GM19372 (cell line): ENCODE measurements at regions not wholly inside any gene's neighbourhood (a gene's known extent, or its start where the extent isn't known, plus 50 kb on each side); places are given as distances from the start of the nearest gene placed in this dataset.

Experiments
- ATAC-seq: cut with Tn5 transposase; IDR thresholded peaks from one replicate; pipeline ENCODE4 v1.9.1; 2021; ENCODE audit warnings: mild to moderate bottlenecking, low read depth, moderate library complexity; ENCODE audit not compliant: unreplicated experiment

DNA sequence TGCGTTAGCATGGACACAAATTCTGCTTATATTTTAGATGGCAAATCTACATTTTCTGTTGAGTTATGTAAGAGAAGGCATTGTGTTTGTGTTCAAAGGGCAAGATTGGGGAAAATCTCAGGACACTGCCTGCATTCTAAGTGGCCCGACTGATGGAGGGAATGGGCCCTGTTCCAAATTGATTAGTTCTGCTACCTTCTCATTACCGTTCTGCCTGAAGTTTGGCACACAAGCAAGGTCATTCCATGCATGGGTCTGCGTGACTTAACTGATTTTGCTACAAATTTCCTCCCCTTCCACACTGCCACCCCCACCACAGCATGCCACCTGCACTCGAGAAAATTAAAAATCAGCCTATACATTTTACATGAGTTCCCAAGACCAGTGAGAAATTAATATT is 409.9 kb downstream of the BRINP1 start:
- no peak for ATAC-seq

- ATAC-seq = no peak
Measured at GRCh38 chr9:118961857-118962256, 407.4 kb downstream of the BRINP1 start.

GRCh38 chr9:118962426-118962825 is 406.8 kb downstream of the BRINP1 start:
- ATAC-seq = no peak

GRCh38 chr9:118963674-118964073 is 405.6 kb downstream of the BRINP1 start:
- ATAC-seq = no peak

DNA sequence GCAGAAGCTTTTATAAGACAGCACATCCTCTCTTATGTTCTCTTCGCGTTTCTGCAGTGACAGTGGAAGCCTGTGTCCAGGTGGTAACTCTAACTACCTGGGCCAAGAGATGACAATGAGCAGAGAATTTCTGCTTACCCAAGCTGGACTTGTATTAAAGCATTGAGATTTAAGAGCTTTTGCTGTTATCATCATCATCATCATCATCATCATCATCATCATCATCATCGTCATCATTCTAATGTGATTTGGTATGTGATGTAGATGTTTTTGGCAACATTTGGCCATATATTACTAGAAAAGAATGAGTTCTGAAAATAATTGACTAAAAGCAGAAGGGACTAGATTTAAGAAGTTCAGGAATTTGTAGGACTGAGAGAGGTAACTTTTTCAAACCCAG is 401.3 kb downstream of the BRINP1 start:
- no peak for ATAC-seq

DNA sequence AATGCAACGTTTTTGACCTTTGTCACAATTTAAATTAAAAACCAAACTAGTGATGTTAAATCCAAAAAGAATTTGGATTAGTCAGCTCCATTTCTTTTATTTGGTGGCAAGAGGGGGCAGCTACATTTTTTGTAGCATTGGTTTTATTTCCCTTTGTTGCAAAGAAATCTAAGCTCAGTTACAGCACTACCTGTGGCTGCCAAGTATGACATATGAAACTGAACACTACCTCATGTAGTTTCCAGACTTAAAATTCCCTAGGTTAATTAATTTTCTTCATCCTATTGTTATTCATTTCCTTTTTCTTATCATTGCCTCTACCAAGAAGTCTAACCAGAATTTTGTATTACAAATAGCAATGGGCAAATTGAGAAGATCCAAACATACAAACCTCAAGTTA is 393.5 kb downstream of the BRINP1 start:
- no peak for ATAC-seq

DNA sequence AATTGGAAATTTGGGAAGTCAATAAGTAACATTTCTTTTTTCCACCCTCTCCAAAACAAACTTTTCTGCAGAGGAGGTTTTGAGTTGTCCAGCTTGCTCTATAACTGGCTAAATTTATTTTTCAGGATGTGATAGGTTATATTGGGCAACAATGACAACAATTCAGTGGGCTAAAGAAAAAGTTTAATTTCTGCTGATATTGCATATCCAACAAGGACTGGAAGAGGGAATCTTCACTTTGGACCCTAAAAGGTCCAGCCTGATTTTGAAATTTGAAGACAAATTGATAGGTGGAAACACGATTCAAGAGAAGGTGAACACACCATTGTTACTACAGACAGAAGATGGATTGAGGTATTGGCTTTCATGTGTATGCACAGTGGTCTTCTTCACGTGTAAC is 393.1 kb downstream of the BRINP1 start:
- no peak for ATAC-seq

GRCh38 chr9:118984607-118985006 is 384.6 kb downstream of the BRINP1 start:
- ATAC-seq = no peak

GRCh38 chr9:118985851-118986250 is 383.4 kb downstream of the BRINP1 start:
- ATAC-seq = no peak

DNA sequence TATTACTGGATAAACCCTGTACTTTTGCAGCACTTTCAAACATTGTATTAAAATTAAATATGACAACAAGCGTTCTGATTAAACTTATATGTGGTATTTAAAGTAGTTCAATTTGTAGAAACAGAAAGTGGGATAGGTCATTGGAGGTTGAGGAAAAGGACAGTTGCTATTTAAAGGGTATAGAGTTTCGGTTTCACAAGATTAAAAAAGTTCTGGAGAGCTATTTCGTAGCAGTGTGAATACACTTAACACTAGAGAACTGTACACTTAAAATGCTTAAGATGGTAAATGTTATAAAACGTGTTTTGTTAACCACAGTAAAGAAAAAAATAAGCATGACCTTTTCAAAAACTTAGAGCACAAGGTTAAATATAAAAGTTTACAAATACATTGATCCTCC is 382.1 kb downstream of the BRINP1 start:
- no peak for ATAC-seq

GRCh38 chr9:118990949-118991348 is 378.3 kb downstream of the BRINP1 start:
- ATAC-seq = no peak

- no peak for ATAC-seq
Measured at GRCh38 chr9:118991366-118992285, 377.6 kb downstream of the BRINP1 start.

- ATAC-seq = no peak
Measured at GRCh38 chr9:118992813-118993794, 376.1 kb downstream of the BRINP1 start.

GRCh38 chr9:118993965-118994364 is 375.3 kb downstream of the BRINP1 start:
- ATAC-seq = no peak

DNA sequence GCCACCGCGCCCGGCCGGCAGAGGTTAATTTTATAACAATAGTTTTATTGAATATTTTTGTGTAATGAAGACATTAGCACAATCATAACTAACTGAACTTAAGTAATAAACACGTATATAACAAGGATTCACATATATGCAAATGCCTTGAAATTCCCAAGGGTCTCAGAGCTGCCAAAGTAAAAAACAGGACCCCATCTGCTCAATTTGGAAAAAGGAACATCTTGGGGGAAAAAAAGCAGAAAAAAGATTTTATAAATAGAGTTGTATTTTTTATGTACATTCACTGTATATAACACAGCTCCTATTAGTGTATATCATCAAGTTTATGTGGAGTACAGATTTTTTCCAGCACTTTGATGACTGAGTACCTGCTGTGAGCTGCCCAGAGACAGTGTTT is 366.7 kb downstream of the BRINP1 start:
- ATAC-seq = no peak

GRCh38 chr9:119003201-119003611 is 366.0 kb downstream of the BRINP1 start:
- no peak for ATAC-seq

- no peak for ATAC-seq
Measured at GRCh38 chr9:119003882-119004617, 365.2 kb downstream of the BRINP1 start.

DNA sequence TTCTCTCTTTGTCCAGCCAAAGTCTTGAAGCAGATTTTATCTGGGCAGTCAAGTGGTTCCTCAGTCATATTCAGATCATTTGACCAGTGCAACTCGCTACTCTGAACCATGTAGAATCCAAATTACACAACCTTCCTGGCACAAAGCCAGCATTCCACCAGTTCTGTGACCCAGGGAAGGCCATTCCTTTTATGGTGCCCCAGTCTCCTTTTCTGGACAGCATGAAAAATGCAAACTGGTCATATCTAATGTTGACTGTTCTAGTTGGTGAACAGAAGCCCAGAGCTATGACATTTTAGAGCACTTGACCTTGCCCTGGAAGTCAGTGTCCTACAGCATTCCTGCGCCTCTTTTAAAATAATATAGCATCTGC is 364.6 kb downstream of the BRINP1 start:
- no peak for ATAC-seq

GRCh38 chr9:119005162-119005561 is 364.1 kb downstream of the BRINP1 start:
- no peak for ATAC-seq

- ATAC-seq = no peak
Measured at GRCh38 chr9:119009249-119009648, 360.0 kb downstream of the BRINP1 start.

- ATAC-seq = no peak
Measured at GRCh38 chr9:119020284-119020683, 349.0 kb downstream of the BRINP1 start.
